HCT116 (cell line): ENCODE measurements at regions not wholly inside any gene's neighbourhood (a gene's known extent, or its start where the extent isn't known, plus 50 kb on each side); places are given as distances from the start of the nearest gene placed in this dataset.

Source experiments
- ATAC-seq: fragments of 200-7000 bp; cut with Tn5 transposase; 2 replicates; pipeline ENCODE4 v1.9.1; 2020; ENCODE audit warnings: mild to moderate bottlenecking, moderate library complexity
- BruUV-seq: library from RNA; stranded (reverse); fragments of 400-500 nt; replicated peaks from 2 replicates; lab custom pipeline; 2021; lab: Mats Ljungman, UMichigan
- CTCF ChIA-PET: fragments of 300-600 bp; sonication (Branson Sonifier 250); formaldehyde crosslinking; loops from one replicate; lab custom pipeline; 2021; ENCODE audit warnings: antibody characterized with exemption; lab: Charles Lee
- POLR2A ChIA-PET: fragments of 300-600, 350-600 bp; sonication (Branson Sonifier 250); formaldehyde crosslinking; loops from one replicate; lab custom pipeline; 2021; ENCODE audit warnings: antibody characterized with exemption; lab: Charles Lee
- RAD21 ChIA-PET, 2 experiments: fragments of 300-600 bp; sonication (Branson Sonifier 250); formaldehyde crosslinking; loops; one replicate each; lab custom pipeline; 2023; ENCODE audit warnings: low total read pairs in 2 of 2; ENCODE audit not compliant: uncharacterized antibody in 2 of 2, unreplicated experiment in 2 of 2, low non-redundant PET in 1 of 2; lab: Charles Lee
- DNase-seq: peaks from one replicate; pipeline ENCODE4 v3.0.0-alpha.2; 2010; ENCODE audit warnings: low read depth, low spot score
- H2AFZ ChIP-seq: fragments of 200-600 bp; shearing (Covaris generic), sonication (generic); 2 replicates; pipeline ENCODE4 v1.6.1; 2017; ENCODE audit warnings: low read depth, mixed run types, mixed read lengths, antibody characterized with exemption, low read length; ENCODE audit not compliant: poor library complexity, severe bottlenecking
- H3K27ac ChIP-seq: 2 replicates; pipeline ENCODE4 v1.5.1; 2012; ENCODE audit warnings: low read depth, low read length
- H3K27me3 ChIP-seq: fragments of 200-600 bp; sonication (generic); 2 replicates; pipeline ENCODE4 v1.6.1; 2016; ENCODE audit warnings: mixed run types, low read length, mixed read lengths; ENCODE audit not compliant: insufficient read depth
- H3K36me3 ChIP-seq, 2 experiments: fragments of 200-500 bp in 1 of 2; fragments of 200-600 bp in 1 of 2; sonication (Bioruptor generic) in 1 of 2; sonication (generic) in 1 of 2; 2 replicates each; pipeline versions ENCODE4 v1.5.1 to v1.6.1; 2014 to 2016; ENCODE audit warnings: low read length in 2 of 2, inconsistent platforms in 1 of 2, mixed read lengths in 1 of 2, mixed run types in 1 of 2; ENCODE audit not compliant: insufficient read depth in 2 of 2, control insufficient read depth in 1 of 2
- H3K4me1 ChIP-seq, 2 experiments: fragments of 200-600 bp in 1 of 2; sonication (generic) in 1 of 2; 2 replicates each; pipeline versions ENCODE4 v1.5.1 to v1.6.1; 2012 to 2017; ENCODE audit warnings: low read length in 2 of 2, inconsistent platforms in 1 of 2, mild to moderate bottlenecking in 1 of 2, mixed read lengths in 1 of 2, mixed run types in 1 of 2, moderate library complexity in 1 of 2; ENCODE audit not compliant: insufficient read depth in 2 of 2, control insufficient read depth in 1 of 2
- H3K4me2 ChIP-seq: fragments of 200-600 bp; sonication (generic); 2 replicates; pipeline ENCODE4 v1.6.1; 2017; ENCODE audit warnings: mixed run types, low read length, mixed read lengths
- H3K4me3 ChIP-seq, 2 experiments: fragments of 200-600 bp in 1 of 2; sonication (generic) in 1 of 2; replicated peaks in 1 of 2; 2 replicates each; pipeline ENCODE4 v1.5.1; 2011 to 2016; ENCODE audit warnings: low read length in 2 of 2, control low read depth in 1 of 2, low read depth in 1 of 2, mild to moderate bottlenecking in 1 of 2, mixed read lengths in 1 of 2, mixed run types in 1 of 2
- H3K79me2 ChIP-seq: fragments of 200-600 bp; sonication (generic); 2 replicates; pipeline ENCODE4 v1.6.1; 2017; ENCODE audit warnings: mild to moderate bottlenecking, mixed run types, low read length, moderate library complexity, mixed read lengths; ENCODE audit not compliant: insufficient read depth
- H3K9ac ChIP-seq: fragments of 200-600 bp; sonication (generic); 2 replicates; pipeline ENCODE4 v1.6.1; 2016; ENCODE audit warnings: low read length, mixed read lengths
- H3K9me2 ChIP-seq: fragments of 200-600 bp; sonication (generic), shearing (Covaris generic); 2 replicates; pipeline ENCODE4 v1.6.1; 2017; ENCODE audit warnings: mixed run types, mild to moderate bottlenecking, moderate library complexity; ENCODE audit not compliant: insufficient read depth
- H3K9me3 ChIP-seq, 2 experiments: fragments of 200-500 bp in 1 of 2; fragments of 200-600 bp in 1 of 2; sonication (Bioruptor generic) in 1 of 2; sonication (generic) in 1 of 2; 2 replicates each; pipeline ENCODE4 v1.6.1; 2014 to 2017; ENCODE audit warnings: low read length in 2 of 2, mixed read lengths in 2 of 2, inconsistent platforms in 1 of 2, low read depth in 1 of 2, mild to moderate bottlenecking in 1 of 2, mixed run types in 1 of 2, moderate library complexity in 1 of 2; ENCODE audit not compliant: control insufficient read depth in 1 of 2, insufficient read depth in 1 of 2
- H4K20me1 ChIP-seq: fragments of 200-600 bp; sonication (generic), shearing (Covaris generic); 2 replicates; pipeline ENCODE4 v1.6.1; 2017; ENCODE audit warnings: mixed run types, mild to moderate bottlenecking, moderate library complexity; ENCODE audit not compliant: insufficient read depth
- EGR1 ChIP-seq: IDR thresholded peaks from 2 replicates; pipeline ENCODE4 v1.6.1; 2012; ENCODE audit warnings: low read depth
- ELF1 ChIP-seq: IDR thresholded peaks from 2 replicates; pipeline ENCODE4 v1.6.1; 2012; ENCODE audit warnings: low read depth, borderline replicate concordance
- FOSL1 ChIP-seq: IDR thresholded peaks from 2 replicates; pipeline ENCODE4 v1.6.1; 2012; ENCODE audit warnings: low read depth
- POLR2AphosphoS5 ChIP-seq: IDR thresholded peaks from 2 replicates; pipeline ENCODE4 v1.6.1; 2011; ENCODE audit warnings: mild to moderate bottlenecking, low read depth, low read length, moderate library complexity
- SIN3A ChIP-seq: IDR thresholded peaks from 2 replicates; pipeline ENCODE4 v1.6.1; 2012; ENCODE audit warnings: low read depth
- SP1 ChIP-seq: IDR thresholded peaks from 2 replicates; pipeline ENCODE4 v1.6.1; 2012; ENCODE audit warnings: low read depth
- YY1 ChIP-seq: IDR thresholded peaks from 2 replicates; pipeline ENCODE4 v1.6.1; 2011; ENCODE audit warnings: low read length, low read depth, moderate library complexity, mild to moderate bottlenecking; ENCODE audit not compliant: insufficient replicate concordance; ENCODE audit errors: extremely low read depth
- ZFX ChIP-seq: fragments of 450-650 bp; IDR thresholded peaks from 2 replicates; pipeline ENCODE4 v1.6.1; 2017
- ZNF274 ChIP-seq: fragments of 200-500 bp; sonication (Bioruptor generic); IDR thresholded peaks from 2 replicates; pipeline ENCODE4 v1.6.1; 2014; ENCODE audit warnings: mild to moderate bottlenecking, low read depth, low read length, inconsistent platforms
- intact Hi-C: fragments of 100-400 bp; cut with micrococcal nuclease; formaldehyde crosslinking; loops from 2 replicates; pipeline ENCODE4 v1.10.0; 2022
- TF ChIP-seq, protein P1 (sequence below): IDR thresholded peaks from 2 replicates; pipeline ENCODE4 v1.6.1; 2012; ENCODE audit warnings: low read depth
- TF ChIP-seq, protein P2 (sequence below), 3 experiments: fragments of 200-600 bp in 1 of 3; sonication (generic) in 1 of 3; IDR thresholded peaks in 2 of 3; conservative IDR thresholded peaks in 1 of 3; 2 replicates each; pipeline ENCODE4 v1.5.1; 2012 to 2017; ENCODE audit warnings: low read depth in 2 of 3, low read length in 2 of 3, antibody characterized with exemption in 1 of 3, borderline replicate concordance in 1 of 3, control low read depth in 1 of 3, mild to moderate bottlenecking in 1 of 3, mixed read lengths in 1 of 3, mixed run types in 1 of 3, moderate library complexity in 1 of 3; ENCODE audit not compliant: insufficient read depth in 1 of 3

DNA sequence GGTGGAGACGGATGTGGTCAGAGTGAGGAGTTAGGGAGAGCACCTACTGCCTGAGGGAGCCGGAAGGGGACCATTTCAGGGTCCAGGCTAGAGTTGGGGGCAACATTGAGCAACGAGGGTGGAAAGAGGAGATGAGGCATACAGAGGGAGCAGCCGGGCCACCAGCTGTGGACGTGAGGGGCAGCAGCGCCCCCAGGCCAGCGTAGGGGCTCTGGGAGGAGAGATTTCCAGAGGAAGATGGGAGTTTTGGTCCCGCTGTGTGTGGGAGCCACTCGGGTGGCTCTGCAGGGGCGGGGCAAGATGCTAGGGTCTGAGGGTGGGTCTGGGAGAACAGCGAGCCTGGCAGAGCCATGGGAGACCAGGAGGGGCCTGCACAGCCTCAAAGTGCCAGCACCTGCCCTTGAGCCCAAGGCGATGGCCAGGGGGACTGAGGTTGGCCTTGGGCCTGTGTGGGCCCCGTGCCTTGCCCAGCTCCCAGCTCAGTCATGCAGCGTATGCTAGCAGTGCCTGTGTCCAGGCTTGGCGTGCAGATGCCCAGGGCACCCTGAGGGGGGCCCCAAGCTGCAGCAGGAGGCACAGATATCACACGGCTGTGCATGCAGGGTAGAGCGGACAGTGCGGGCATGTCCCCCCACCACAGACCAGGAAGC is 80.5 kb upstream of the PPP1R26 start:
- no peak overlapping the region for H3K4me2 ChIP-seq
- no peaks in the 10 kb centered on the region for H3K9me2 ChIP-seq
- H3K4me3 ChIP-seq, result no peak overlapping the region
- H3K4me1 ChIP-seq, result peaks cover 0 to 11% of the 10 kb centered on the region in 2 experiments; a peak in 1 of 4 replicates
- no TSS peak for BruUV-seq
- ATAC-seq, result no peak
- CTCF ChIA-PET, result no interaction called here
- RAD21 ChIA-PET, result no interaction called here
- no peak overlapping the region for H3K27ac ChIP-seq
- TF ChIP-seq ZFX (no peak), POLR2AphosphoS5 (no peak), FOSL1 (no peak), ZNF274 (no peak), ELF1 (no peak), YY1 (no peak), EGR1 (no peak), SP1 (no peak), SIN3A (no peak)
- TF ChIP-seq, protein P1, sequence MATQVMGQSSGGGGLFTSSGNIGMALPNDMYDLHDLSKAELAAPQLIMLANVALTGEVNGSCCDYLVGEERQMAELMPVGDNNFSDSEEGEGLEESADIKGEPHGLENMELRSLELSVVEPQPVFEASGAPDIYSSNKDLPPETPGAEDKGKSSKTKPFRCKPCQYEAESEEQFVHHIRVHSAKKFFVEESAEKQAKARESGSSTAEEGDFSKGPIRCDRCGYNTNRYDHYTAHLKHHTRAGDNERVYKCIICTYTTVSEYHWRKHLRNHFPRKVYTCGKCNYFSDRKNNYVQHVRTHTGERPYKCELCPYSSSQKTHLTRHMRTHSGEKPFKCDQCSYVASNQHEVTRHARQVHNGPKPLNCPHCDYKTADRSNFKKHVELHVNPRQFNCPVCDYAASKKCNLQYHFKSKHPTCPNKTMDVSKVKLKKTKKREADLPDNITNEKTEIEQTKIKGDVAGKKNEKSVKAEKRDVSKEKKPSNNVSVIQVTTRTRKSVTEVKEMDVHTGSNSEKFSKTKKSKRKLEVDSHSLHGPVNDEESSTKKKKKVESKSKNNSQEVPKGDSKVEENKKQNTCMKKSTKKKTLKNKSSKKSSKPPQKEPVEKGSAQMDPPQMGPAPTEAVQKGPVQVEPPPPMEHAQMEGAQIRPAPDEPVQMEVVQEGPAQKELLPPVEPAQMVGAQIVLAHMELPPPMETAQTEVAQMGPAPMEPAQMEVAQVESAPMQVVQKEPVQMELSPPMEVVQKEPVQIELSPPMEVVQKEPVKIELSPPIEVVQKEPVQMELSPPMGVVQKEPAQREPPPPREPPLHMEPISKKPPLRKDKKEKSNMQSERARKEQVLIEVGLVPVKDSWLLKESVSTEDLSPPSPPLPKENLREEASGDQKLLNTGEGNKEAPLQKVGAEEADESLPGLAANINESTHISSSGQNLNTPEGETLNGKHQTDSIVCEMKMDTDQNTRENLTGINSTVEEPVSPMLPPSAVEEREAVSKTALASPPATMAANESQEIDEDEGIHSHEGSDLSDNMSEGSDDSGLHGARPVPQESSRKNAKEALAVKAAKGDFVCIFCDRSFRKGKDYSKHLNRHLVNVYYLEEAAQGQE, result no peak
- TF ChIP-seq, protein P2, sequence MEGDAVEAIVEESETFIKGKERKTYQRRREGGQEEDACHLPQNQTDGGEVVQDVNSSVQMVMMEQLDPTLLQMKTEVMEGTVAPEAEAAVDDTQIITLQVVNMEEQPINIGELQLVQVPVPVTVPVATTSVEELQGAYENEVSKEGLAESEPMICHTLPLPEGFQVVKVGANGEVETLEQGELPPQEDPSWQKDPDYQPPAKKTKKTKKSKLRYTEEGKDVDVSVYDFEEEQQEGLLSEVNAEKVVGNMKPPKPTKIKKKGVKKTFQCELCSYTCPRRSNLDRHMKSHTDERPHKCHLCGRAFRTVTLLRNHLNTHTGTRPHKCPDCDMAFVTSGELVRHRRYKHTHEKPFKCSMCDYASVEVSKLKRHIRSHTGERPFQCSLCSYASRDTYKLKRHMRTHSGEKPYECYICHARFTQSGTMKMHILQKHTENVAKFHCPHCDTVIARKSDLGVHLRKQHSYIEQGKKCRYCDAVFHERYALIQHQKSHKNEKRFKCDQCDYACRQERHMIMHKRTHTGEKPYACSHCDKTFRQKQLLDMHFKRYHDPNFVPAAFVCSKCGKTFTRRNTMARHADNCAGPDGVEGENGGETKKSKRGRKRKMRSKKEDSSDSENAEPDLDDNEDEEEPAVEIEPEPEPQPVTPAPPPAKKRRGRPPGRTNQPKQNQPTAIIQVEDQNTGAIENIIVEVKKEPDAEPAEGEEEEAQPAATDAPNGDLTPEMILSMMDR (IDR thresholded peaks at IDR 0.05 in 2 of 3, conservative IDR thresholded peaks at IDR 0.05 in 1 of 3; ENCODE audit: borderline replicate concordance in 1 of 3, insufficient read depth in 1 of 3, low read depth in 2 of 3, low read length in 2 of 3), result no peak
- H2AFZ ChIP-seq, result no peak overlapping the region
- POLR2A ChIA-PET, result interaction anchor here (0.6 kb wide), 1 partner anchor 12 kb away, joined by 3 read pairs; no protein-coding TSS in a partner anchor
- H3K9ac ChIP-seq, result no peak overlapping the region
- no peaks in the 10 kb centered on the region for H3K36me3 ChIP-seq
- no peaks in the 10 kb centered on the region for H3K27me3 ChIP-seq
- no peaks in the 10 kb centered on the region for H3K79me2 ChIP-seq
- DNase-seq, result no peak
- no peaks in the 10 kb centered on the region for H4K20me1 ChIP-seq
- peaks cover 4 to 12% of the 10 kb centered on the region in 2 experiments; a peak in 2 of 4 replicates for H3K9me3 ChIP-seq
- intact Hi-C loops, result no loop called here
